ENCODE measurements at regions not wholly inside any gene's neighbourhood (a gene's known extent, or its start where the extent isn't known, plus 50 kb on each side); places are given as distances from the start of the nearest gene placed in this dataset.
A peak's percentile ranks its signal among the peaks of the same experiment; 100 is the strongest.
"Not testable (repeated sequence)": the region's sequence is repeated elsewhere in the genome, so short reads cannot be mapped to it uniquely, and the experiment has no call there.

GRCh38 chr13:73671732-73672131 lies 462.5 kb downstream of the KLF12 start:
- DNase-seq (ENCODE audit: low spot score): no peak

- DNase-seq (ENCODE audit: low spot score): no peak
These were observed 463.2 kb downstream of the KLF12 start for GRCh38 chr13:73671011-73671410.

- no peak for DNase-seq (ENCODE audit: low spot score)
These were observed 466.4 kb downstream of the KLF12 start for GRCh38 chr13:73667756-73668155.

- no peak for DNase-seq (ENCODE audit: low spot score)
These were observed 468.9 kb downstream of the KLF12 start for GRCh38 chr13:73665261-73665660.

GRCh38 chr13:73664851-73665250 lies 469.4 kb downstream of the KLF12 start:
- no peak for DNase-seq (ENCODE audit: low spot score)

- DNase-seq (ENCODE audit: low spot score): no peak
These were observed 471.4 kb downstream of the KLF12 start for GRCh38 chr13:73662833-73663232.

GRCh38 chr13:73661687-73662425 lies 472.3 kb downstream of the KLF12 start:
- DNase-seq (ENCODE audit: low spot score): no peak

- no peak for DNase-seq (ENCODE audit: low spot score)
These were observed 473.1 kb downstream of the KLF12 start for GRCh38 chr13:73661066-73661465.

- DNase-seq (ENCODE audit: low spot score): no peak
These were observed 475.6 kb downstream of the KLF12 start for GRCh38 chr13:73658639-73659038.

- DNase-seq (ENCODE audit: low spot score): peak; percentile 52
These were observed 476.2 kb downstream of the KLF12 start for GRCh38 chr13:73657821-73658540.

- no peak for DNase-seq (ENCODE audit: low spot score)
These were observed 477.3 kb downstream of the KLF12 start for GRCh38 chr13:73656863-73657262.

GRCh38 chr13:73653688-73654087 lies 480.5 kb downstream of the KLF12 start:
- DNase-seq (ENCODE audit: low spot score): no peak

GRCh38 chr13:73647417-73647816 lies 486.8 kb downstream of the KLF12 start:
- no peak for DNase-seq (ENCODE audit: low spot score)

GRCh38 chr13:73640476-73641179 lies 493.6 kb downstream of the KLF12 start:
- DNase-seq (ENCODE audit: low spot score): not testable (repeated sequence)

- no peak for DNase-seq (ENCODE audit: low spot score)
These were observed 498.9 kb downstream of the KLF12 start for GRCh38 chr13:73635166-73635787.

- DNase-seq (ENCODE audit: low spot score): no peak
These were observed 500.3 kb downstream of the KLF12 start for GRCh38 chr13:73633817-73634460.

GRCh38 chr13:73631411-73631810 lies 502.8 kb downstream of the KLF12 start:
- DNase-seq (ENCODE audit: low spot score): no peak

- no peak for DNase-seq (ENCODE audit: low spot score)
These were observed 508.5 kb downstream of the KLF12 start for GRCh38 chr13:73625562-73626339.

GRCh38 chr13:73623281-73623680 lies 510.9 kb downstream of the KLF12 start:
- DNase-seq (ENCODE audit: low spot score): no peak

GRCh38 chr13:73622381-73622780 lies 511.8 kb downstream of the KLF12 start:
- no peak for DNase-seq (ENCODE audit: low spot score)

- DNase-seq (ENCODE audit: low spot score): no peak
These were observed 515.8 kb downstream of the KLF12 start for GRCh38 chr13:73618275-73618865.

Measured in putamen (tissue), 1 donor.